Lung (tissue), 11 donors: ENCODE measurements at regions not wholly inside any gene's neighbourhood (a gene's known extent, or its start where the extent isn't known, plus 50 kb on each side); places are given as distances from the start of the nearest gene placed in this dataset.
"Not testable (repeated sequence)": the region's sequence is repeated elsewhere in the genome, so short reads cannot be mapped to it uniquely, and the experiment has no call there.

Source experiments
- ATAC-seq: fragments of 200-7000 bp; cut with Tn5 transposase; one replicate; pipeline ENCODE4 v1.9.1; 2020; ENCODE audit warnings: moderate number of reproducible peaks; ENCODE audit not compliant: insufficient read depth, low FRiP score
- DNase-seq, 3 donors: peaks; one replicate each; pipeline ENCODE4 v3.0.0-alpha.2; 2013 to 2017
- H3K27ac ChIP-seq, 2 donors: one replicate each; pipeline ENCODE4 v1.5.1; 2013; ENCODE audit warnings: mild to moderate bottlenecking in 2 of 2, moderate library complexity in 2 of 2, control low read depth in 1 of 2, inconsistent platforms in 1 of 2, low read depth in 1 of 2, low read length in 1 of 2
- H3K27me3 ChIP-seq, 3 donors: one replicate each; pipeline ENCODE4 v1.5.1; 2013; ENCODE audit warnings: low read length in 2 of 3; ENCODE audit not compliant: control insufficient read depth in 3 of 3, insufficient read depth in 3 of 3
- H3K36me3 ChIP-seq, 4 donors: one replicate each; pipeline ENCODE4 v1.5.1; 2013; ENCODE audit warnings: low read length in 4 of 4, mild to moderate bottlenecking in 1 of 4, moderate library complexity in 1 of 4; ENCODE audit not compliant: control insufficient read depth in 4 of 4, insufficient read depth in 4 of 4
- H3K4me1 ChIP-seq, 5 donors: one replicate each; pipeline ENCODE4 v1.5.1; 2013; ENCODE audit warnings: low read length in 5 of 5, mild to moderate bottlenecking in 2 of 5, moderate library complexity in 1 of 5; ENCODE audit not compliant: control insufficient read depth in 5 of 5, insufficient read depth in 5 of 5
- H3K4me3 ChIP-seq: one replicate; pipeline ENCODE4 v1.5.1; 2013; ENCODE audit warnings: mild to moderate bottlenecking, control low read depth, moderate library complexity
- H3K9ac ChIP-seq, 2 donors: one replicate each; pipeline ENCODE4 v1.5.1; 2013; ENCODE audit warnings: low read length in 2 of 2, control low read depth in 1 of 2; ENCODE audit not compliant: insufficient read depth in 1 of 2
- H3K9me3 ChIP-seq, 4 donors: one replicate each; pipeline ENCODE4 v1.5.1; 2013; ENCODE audit warnings: low read length in 3 of 4, mild to moderate bottlenecking in 1 of 4, moderate library complexity in 1 of 4; ENCODE audit not compliant: control insufficient read depth in 4 of 4, insufficient read depth in 3 of 4
- CTCF ChIP-seq: IDR thresholded peaks from 2 replicates; pipeline ENCODE4 v1.5.1; 2012; ENCODE audit warnings: mild to moderate bottlenecking; ENCODE audit errors: control extremely low read depth, extremely low read depth
- WGBS, 2 donors: extraction: QIAGEN DNeasy Blood & Tissue Kit; methylation state at CpG; one replicate each; pipeline ENCODE4 v1.1.7; 2013; 5-methylcytosine and 5-hydroxymethylcytosine counted together
- donor health status: control.
- donor health status: control.
- donor health status: Bipolar disorder and iron deficiency.
- donor health status: healthy.
- donor health status: DM: yes; HTN: yes; CAD: no.

GRCh38 chr17:53217311-53217710, 605.4 kb upstream of the KIF2B start:
- no peaks in the 10 kb centered on the region for H3K36me3 ChIP-seq
- H3K4me1 ChIP-seq, result no peaks in the 10 kb centered on the region
- WGBS, 2 donors, result 87 to 93% methylated on average over 3 of the region's 3 CpGs
- no peak for ATAC-seq
- no peak overlapping the region for H3K27ac ChIP-seq
- peaks cover 0 to 3% (median under 1%) of the 10 kb centered on the region in 4 donors for H3K9me3 ChIP-seq
- no peak overlapping the region for H3K4me3 ChIP-seq
- TF ChIP-seq CTCF, result no peak
- no peak overlapping the region for H3K9ac ChIP-seq
- no peak for DNase-seq
- H3K27me3 ChIP-seq, result no peaks in the 10 kb centered on the region

- H3K4me1 ChIP-seq, H3K36me3 ChIP-seq, H3K9ac ChIP-seq, H3K27ac ChIP-seq, H3K27me3 ChIP-seq, H3K4me3 ChIP-seq, ATAC-seq, H3K9me3 ChIP-seq, DNase-seq: not testable (repeated sequence)
- 79 to 95% methylated on average over 1 of the region's 1 CpG for WGBS, 2 donors
Measured at GRCh38 chr17:53208935-53209334, 613.8 kb upstream of the KIF2B start.

- peaks cover 0 to 3% (median 0%) of the 10 kb centered on the region in 4 donors for H3K9me3 ChIP-seq
- H3K4me3 ChIP-seq, result no peak overlapping the region
- H3K36me3 ChIP-seq, result no peaks in the 10 kb centered on the region
- ATAC-seq (no peak), DNase-seq (no peak)
- TF ChIP-seq CTCF, result no peak
- H3K4me1 ChIP-seq, result no peaks in the 10 kb centered on the region
- no peak overlapping the region for H3K9ac ChIP-seq
- no peak overlapping the region for H3K27ac ChIP-seq
- H3K27me3 ChIP-seq, result no peaks in the 10 kb centered on the region
- WGBS, 2 donors, result 55 to 59% methylated on average over 1 of the region's 1 CpG
Measured at GRCh38 chr17:53193044-53193443, 629.7 kb upstream of the KIF2B start.

GRCh38 chr17:53191878-53192277, 630.8 kb upstream of the KIF2B start:
- Histone ChIP-seq H3K27ac (no peak overlapping the region), H3K4me1 (no peaks in the 10 kb centered on the region), H3K36me3 (no peaks in the 10 kb centered on the region), H3K27me3 (no peaks in the 10 kb centered on the region), H3K9ac (no peak overlapping the region), H3K4me3 (no peak overlapping the region), H3K9me3 (peaks cover 0 to 3% (median 0%) of the 10 kb centered on the region in 4 donors)
- ATAC-seq (no peak), DNase-seq (peak in 2 of 3 donors; percentile 2 to 3)
- TF ChIP-seq CTCF, result no peak
